GM18907 (cell line): ENCODE measurements at regions not wholly inside any gene's neighbourhood (a gene's known extent, or its start where the extent isn't known, plus 50 kb on each side); places are given as distances from the start of the nearest gene placed in this dataset.
"Not testable (repeated sequence)": the region's sequence is repeated elsewhere in the genome, so short reads cannot be mapped to it uniquely, and the experiment has no call there.

ENCODE experiments used
- ATAC-seq: cut with Tn5 transposase; IDR thresholded peaks from one replicate; pipeline ENCODE4 v1.9.1; 2021; ENCODE audit warnings: mild to moderate bottlenecking, moderate library complexity; ENCODE audit not compliant: unreplicated experiment

DNA sequence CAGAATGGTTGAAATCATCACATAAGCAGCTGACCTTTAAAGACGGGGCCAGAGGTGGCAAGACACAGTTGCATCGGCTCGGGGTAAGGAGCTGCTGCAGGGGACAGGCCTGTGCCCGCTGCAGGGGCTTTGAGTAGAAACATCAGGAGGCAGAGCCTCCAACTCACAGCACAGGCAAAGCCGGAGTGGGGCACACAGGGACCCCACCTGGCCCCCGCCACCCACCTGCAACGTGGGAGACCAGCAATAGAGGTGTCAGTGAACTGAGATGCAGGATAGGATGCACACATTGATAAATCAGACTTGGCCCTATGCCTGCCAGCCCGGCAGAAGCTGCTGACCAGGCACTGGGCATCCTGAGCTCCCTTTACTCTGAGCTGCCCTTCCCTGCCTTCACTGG is 257.2 kb downstream of the NPHP4 start:
- ATAC-seq, result no peak

DNA sequence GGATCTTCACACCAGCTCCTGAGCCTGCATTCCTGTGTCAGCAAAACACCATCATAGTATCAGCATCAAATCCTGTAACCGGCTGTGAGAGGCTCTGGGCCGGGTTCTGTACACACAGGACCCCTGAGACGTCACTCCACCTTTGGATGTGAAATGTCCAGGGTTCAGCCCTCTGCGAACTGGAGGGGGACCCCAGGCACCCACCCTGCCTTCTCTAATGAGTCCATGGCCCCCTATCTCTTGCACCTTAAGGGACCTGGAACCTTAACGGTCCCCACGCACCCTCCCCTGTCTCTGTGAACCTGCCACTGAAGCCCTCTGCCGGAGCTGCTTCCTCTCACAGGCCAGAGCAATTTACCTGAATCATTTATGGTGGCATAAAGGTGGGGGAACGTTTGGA is 257.8 kb downstream of the NPHP4 start:
- ATAC-seq, result no peak

GRCh38 chr1:5733596-5733995 is 258.6 kb downstream of the NPHP4 start:
- no peak for ATAC-seq

DNA sequence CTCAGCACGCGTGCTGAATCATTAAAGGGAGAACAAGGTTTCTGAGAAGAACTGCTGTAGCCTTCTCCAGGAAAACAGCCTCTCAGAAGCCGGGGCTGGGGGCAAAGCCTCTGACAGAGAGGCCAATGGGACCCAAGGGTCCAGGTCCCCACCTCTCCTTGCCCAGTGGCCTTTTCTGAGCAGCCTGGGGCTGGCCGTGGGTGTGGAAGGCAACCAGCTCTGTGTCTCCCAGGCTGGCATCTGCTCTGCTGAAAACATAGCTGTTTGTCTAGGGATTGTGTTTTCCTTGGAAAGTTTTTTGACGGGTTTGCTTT is 261.2 kb downstream of the NPHP4 start:
- no peak for ATAC-seq

DNA sequence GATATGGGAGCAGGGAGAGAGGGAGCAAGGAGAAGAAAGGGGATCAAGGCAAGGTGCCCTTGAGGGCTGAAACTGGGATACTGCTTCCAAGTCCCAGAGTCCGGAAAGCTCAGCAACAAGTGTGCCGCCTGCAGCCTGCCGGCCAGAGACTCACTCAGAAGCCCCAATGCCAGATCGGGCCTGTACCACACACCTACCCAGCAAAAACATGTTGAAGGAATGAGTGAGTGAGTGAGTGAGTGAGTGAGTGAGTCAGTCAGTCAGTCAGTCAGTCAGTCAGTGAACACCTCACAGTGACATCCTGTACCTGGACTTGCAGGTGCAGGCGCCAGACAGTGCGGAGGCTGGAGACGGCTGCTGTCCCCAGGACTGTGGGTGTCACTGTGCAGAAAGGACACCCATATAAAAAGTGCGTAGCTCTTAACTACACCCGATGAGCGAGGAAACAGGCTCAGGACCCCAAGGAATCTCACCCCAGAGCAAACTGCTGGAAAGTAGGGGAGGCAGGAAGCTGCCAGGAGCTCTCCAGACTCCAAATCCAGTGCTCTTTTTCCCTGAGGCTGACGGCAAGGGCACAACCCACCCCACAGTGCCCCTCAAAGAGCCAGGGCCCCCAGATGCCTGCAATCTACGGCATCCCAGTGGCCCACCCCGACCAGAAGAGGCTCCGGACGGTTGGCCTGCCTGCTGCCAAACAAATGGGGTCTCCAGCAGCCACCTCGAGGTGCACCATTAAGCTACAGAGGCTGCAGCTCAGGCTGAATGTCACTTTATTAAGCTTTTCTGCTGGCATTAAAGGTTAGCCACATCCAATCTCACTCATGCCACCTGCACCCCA is 261.7 kb downstream of the NPHP4 start:
- ATAC-seq, result no peak

DNA sequence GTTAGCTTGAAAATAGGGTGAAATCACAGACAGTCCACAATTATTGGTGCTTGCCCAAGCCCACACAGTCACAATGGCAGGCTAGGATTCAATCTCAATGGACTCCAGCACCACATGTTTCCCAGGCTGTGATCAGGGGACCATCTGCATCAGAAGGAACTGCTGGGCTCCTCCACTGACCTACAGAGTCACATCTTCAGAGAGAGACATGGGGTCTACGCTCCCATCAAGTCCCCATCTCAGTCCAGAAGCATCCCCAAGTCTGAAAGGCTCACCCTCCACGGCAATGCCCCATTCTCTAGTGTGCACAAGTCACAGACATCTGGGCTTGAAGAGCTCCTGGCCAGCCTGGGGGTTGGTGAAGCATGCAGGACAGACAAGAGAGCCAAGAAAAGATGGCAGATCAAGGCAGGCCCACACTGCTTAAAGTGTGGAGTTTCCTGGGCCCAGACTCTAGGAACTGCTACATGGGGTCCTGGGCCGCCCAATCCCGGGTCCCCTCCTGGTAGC is 262.5 kb downstream of the NPHP4 start:
- ATAC-seq, result no peak

DNA sequence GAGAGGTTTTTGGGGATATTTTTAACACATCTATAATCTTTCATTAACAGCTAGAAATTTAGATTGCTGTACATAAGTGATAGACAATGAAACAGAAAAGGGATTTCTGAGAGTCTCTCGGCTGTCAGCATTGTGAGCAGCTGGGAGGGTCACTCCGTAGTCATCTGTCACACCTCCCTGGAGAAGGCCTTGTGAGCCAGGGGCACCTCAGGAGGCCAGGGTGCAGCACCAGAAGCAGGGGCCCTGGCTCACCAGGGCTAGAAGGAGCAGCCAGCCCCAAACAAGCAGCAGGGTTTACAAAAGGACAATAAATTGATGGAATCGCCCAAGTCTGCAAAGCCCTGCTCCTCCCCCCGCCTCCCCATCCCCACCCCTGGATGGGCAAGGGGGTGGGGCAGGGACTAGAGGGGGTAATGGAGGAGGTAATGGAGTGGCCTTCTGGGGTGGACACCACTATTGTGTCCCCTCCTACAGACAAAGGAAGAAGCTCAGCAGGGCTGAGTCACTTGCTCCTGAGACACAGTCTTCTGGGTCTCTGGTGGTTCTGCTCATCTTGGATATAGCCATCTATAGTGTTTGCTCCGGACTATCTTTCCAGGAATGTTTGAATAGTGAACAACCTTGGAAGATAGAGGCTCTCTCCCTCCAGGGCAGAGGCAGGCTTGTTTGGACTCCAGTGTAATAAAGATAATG is 263.4 kb downstream of the NPHP4 start:
- no peak for ATAC-seq

- ATAC-seq, result no peak
These were observed 264.2 kb downstream of the NPHP4 start for GRCh38 chr1:5727871-5728643.

DNA sequence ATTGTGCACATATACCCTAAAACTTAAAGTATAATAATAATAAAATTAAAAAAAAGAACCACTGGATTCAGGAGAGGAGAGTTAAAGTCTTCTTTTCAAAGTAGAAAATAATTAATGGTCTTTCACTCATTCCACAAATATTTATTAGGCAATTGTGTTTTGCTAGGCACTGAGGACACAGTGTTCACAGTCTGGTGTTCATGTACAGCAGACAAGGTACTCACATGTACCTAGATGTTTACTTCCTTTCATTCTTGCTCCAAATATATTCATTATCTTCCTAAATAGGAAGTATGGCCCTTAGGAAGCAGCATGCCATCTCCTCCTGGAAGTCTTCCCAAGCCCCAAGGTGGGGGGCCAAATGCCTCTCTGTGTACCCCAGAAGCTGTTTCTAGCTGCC is 265.0 kb downstream of the NPHP4 start:
- ATAC-seq, result no peak

DNA sequence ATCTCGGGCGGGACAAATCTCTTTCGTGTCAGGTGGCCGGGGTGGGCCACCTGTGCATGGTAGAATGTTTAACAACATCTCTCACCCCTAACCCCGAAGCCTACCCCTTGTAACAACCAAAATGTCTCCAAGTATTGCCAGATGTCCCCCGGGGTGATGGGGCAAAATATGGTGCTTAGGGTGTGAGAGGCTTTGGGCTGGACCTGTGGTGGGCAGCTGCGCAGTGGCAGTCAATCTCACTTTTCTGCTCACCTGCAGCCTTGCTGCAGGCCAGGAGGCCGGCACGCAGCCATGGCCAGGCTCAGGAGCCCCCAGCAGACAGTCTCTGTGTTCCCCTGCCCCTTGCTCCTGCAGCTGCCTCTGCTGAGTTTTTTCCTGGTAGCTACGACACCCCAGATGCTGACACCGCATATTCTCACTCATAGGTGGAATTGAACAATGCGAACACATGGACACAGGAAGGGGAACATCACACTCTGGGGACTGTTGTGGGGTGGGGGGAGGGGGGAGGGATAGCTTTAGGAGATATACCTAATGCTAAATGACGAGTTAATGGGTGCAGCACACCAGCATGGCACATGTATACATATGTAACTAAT is 265.5 kb downstream of the NPHP4 start:
- not testable (repeated sequence) for ATAC-seq

DNA sequence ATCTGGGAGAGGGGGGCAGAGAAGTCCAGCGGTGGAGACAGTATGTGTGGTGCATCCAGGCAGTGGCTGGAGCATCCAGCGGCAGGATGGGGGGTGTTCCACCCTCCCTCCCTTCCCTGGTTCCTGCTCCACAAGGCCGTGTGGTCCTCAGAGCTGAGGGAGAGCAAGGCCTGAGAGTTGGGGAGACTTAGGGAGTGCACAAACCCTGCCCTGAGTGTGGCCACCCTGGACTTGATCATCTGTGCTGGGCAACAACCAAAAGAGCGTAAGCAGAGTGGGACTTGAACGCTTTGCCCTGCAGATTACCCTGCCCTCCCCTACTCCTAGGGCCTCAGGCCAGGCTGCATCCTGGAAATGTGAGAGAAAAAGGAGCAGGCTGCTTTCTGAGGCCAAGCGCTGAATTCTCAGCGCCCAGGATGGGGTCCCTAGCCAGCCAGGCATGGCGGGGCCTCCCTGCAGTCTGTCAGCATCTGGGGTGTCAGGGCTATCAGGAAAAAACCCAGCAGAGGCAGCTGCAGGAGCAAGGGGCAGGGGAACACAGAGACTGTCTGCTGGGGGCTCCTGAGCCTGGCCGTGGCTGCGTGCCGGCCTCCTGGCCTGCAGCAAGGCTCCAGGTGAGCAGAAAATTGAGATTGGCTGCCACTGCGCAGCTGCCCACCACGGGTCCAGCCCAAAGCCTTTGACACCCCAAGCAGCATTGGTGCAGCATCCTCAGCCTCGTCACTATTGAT is 266.2 kb downstream of the NPHP4 start:
- ATAC-seq, result no peak

DNA sequence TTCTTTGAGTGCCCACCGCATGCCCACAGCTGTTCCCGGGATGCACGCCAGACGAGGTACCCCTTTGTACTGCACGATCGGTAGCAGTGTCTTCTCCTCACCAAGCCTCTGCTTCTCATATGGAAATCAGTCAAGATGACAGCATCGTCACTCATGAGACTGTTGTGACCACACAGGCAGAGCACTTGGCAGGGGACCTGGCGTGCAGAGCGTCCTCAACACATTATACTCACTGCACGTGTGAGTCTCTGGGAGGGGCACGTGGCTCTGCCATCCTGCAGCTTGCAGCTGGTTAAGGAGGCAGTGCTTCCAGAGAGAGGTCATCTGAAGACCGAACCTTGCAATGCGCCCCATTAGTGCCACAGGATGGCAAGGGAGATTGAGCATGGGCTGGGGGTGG is 266.8 kb downstream of the NPHP4 start:
- ATAC-seq, result no peak

- no peak for ATAC-seq
These were observed 267.4 kb downstream of the NPHP4 start for GRCh38 chr1:5724847-5725246.

DNA sequence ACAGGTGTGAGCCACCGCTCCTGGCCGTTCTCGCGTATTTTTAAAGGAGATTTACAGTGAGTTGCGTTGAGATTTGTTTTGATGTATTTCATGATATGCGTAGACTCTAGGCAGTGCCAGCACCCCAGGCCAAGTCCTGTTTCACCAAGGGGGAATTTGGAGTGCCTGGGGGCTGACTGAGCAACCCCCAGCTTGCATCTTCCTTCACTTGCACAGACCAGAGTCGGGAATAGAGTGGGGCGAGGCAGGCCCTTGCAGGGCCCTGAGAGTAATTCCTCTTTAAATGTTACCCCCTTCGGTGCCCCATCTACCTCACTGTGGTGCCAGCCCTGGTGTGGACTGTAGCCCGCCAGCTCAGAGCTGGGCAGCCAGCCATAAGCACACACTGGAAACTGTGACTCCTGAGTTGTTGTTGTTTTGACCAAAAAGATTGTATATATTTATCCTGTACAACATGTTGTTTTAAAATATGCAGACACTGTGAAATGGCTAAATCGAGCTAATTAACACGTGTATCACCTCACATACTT is 269.5 kb downstream of the NPHP4 start:
- no peak for ATAC-seq

DNA sequence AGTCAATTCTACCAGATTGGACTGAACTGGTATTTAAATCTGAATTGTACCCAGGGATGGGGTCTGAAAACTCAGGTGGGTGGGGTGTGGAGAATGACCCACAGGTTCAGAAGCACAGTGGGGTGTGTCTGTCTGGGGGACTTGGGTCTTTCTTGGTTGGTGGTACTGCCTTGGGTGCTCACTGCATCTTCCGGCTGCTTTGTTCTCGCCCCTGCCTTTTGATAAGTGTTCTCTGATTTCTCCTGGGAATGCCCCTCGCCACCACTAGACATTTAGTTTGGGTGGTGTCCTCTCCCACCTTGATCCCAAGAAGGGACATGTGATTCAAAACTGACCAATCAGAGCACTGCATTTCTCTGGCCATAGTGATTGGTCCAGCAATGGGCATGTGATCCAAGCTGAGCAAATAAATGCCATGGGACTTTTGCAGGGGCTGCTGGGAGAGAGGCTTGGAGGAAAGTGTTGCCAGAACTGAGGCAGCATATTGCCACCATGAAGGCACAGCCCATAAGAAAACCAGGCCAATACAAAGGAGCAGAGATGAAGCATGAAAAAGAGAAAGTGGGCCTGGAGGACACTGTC is 270.5 kb downstream of the NPHP4 start:
- ATAC-seq, result no peak

DNA sequence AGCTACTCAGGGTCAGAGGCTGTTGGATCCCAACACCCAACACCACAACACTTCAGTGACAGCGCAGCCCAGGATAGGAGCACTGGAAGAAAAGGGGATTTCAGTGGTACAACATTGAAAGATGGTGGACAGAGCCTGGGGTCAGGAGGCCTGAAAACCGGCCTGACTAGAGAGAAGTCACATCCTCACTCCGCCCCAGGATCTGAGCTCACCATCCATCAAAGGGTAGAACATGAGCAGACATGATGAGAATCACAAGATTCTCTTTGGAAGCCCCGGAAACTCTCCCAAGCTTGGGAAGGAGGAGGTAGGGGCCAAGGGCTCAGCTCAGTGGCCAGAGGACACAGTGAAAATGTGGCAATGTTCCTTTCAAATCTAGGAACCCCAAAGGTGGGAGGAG is 271.3 kb downstream of the NPHP4 start:
- ATAC-seq, result no peak

DNA sequence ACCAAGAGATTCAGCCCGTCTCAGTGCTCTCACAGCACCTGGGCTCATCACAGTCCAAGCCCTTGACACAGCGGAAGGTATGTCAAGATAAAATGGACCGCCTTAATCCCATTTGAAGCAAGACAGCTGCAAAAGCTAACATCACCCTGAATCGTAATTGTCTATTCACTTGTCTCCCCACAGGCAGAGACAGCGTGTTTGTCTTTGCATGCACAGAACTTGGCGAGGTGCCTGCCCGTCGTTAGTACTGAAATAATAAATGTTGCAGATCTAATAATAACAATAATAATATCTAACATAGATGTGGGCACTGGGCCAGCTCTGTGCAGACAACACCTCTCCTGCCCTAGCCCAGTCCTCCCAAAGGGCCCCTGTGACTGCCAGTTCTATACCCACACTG is 271.7 kb downstream of the NPHP4 start:
- ATAC-seq, result no peak

GRCh38 chr1:5720045-5720444 is 272.2 kb downstream of the NPHP4 start:
- no peak for ATAC-seq

GRCh38 chr1:5718831-5719632 is 273.2 kb downstream of the NPHP4 start:
- no peak for ATAC-seq
